CD4-positive, alpha-beta T cell treated with Interleukin-1 beta for 1 hour (primary cell): ENCODE measurements at regions not wholly inside any gene's neighbourhood (a gene's known extent, or its start where the extent isn't known, plus 50 kb on each side); places are given as distances from the start of the nearest gene placed in this dataset.
"Not testable (repeated sequence)": the region's sequence is repeated elsewhere in the genome, so short reads cannot be mapped to it uniquely, and the experiment has no call there.

Experiments used
- DNase-seq, 2 donors: peaks; one replicate each; pipeline ENCODE4 v3.0.0-alpha.2; 2020 to 2022

GRCh38 chr3:70736009-70736408, 423.6 kb upstream of the MDFIC2 start:
- DNase-seq = no peak

GRCh38 chr3:70734756-70735155, 422.3 kb upstream of the MDFIC2 start:
- no peak for DNase-seq

- DNase-seq = no peak
Observed at GRCh38 chr3:70731046-70731445, 418.6 kb upstream of the MDFIC2 start.

GRCh38 chr3:70729845-70730244, 417.4 kb upstream of the MDFIC2 start:
- DNase-seq = no peak

GRCh38 chr3:70728311-70728710, 415.9 kb upstream of the MDFIC2 start:
- DNase-seq = no peak

- DNase-seq = no peak
Observed at GRCh38 chr3:70726961-70727360, 414.5 kb upstream of the MDFIC2 start.

GRCh38 chr3:70726096-70726938, 413.9 kb upstream of the MDFIC2 start:
- DNase-seq = no peak

GRCh38 chr3:70722018-70722417, 409.6 kb upstream of the MDFIC2 start:
- no peak for DNase-seq

GRCh38 chr3:70716832-70717231, 404.4 kb upstream of the MDFIC2 start:
- DNase-seq = peak in 1 of 2 donors; percentile 1

GRCh38 chr3:70712449-70713082, 400.1 kb upstream of the MDFIC2 start:
- DNase-seq = no peak

GRCh38 chr3:70703305-70704102, 391.1 kb upstream of the MDFIC2 start:
- no peak for DNase-seq

- no peak for DNase-seq
Observed at GRCh38 chr3:70702132-70702531, 389.7 kb upstream of the MDFIC2 start.

- no peak for DNase-seq
Observed at GRCh38 chr3:70684701-70685100, 372.3 kb upstream of the MDFIC2 start.

- DNase-seq = not testable (repeated sequence)
Observed at GRCh38 chr3:70675810-70676209, 363.4 kb upstream of the MDFIC2 start.

- no peak for DNase-seq
Observed at GRCh38 chr3:70658513-70659310, 346.3 kb upstream of the MDFIC2 start.

- no peak for DNase-seq
Observed at GRCh38 chr3:70657454-70657853, 345.0 kb upstream of the MDFIC2 start.

GRCh38 chr3:70647823-70648222, 335.4 kb upstream of the MDFIC2 start:
- DNase-seq = no peak

GRCh38 chr3:70647094-70647493, 334.7 kb upstream of the MDFIC2 start:
- no peak for DNase-seq

GRCh38 chr3:70646635-70647034, 334.2 kb upstream of the MDFIC2 start:
- no peak for DNase-seq

- DNase-seq = no peak
Observed at GRCh38 chr3:70640481-70640880, 328.0 kb upstream of the MDFIC2 start.

- DNase-seq = no peak
Observed at GRCh38 chr3:70635301-70635700, 322.9 kb upstream of the MDFIC2 start.

GRCh38 chr3:70631716-70632307, 319.4 kb upstream of the MDFIC2 start:
- DNase-seq = no peak
